ENCODE measurements at regions not wholly inside any gene's neighbourhood (a gene's known extent, or its start where the extent isn't known, plus 50 kb on each side); places are given as distances from the start of the nearest gene placed in this dataset.
"Not testable (repeated sequence)": the region's sequence is repeated elsewhere in the genome, so short reads cannot be mapped to it uniquely, and the experiment has no call there.

GRCh38 chr13:18608851-18609250 lies 572.8 kb downstream of the TUBA3C start:
- not testable (repeated sequence) for TF ChIP-seq ZNF274 (IDR thresholded peaks at IDR 0.05; ENCODE audit: low read depth, low read length); SUZ12 (IDR thresholded peaks at IDR 0.05; ENCODE audit: extremely low read depth, insufficient read depth, insufficient read length)
